ENCODE measurements at regions not wholly inside any gene's neighbourhood (a gene's known extent, or its start where the extent isn't known, plus 50 kb on each side); places are given as distances from the start of the nearest gene placed in this dataset.

GRCh38 chr7:12490940-12491339 is 79.6 kb upstream of the SCIN start:
- TF ChIP-seq CTCF (IDR thresholded peaks at IDR 0.05): no peak
- TF ChIP-seq POLR2A (IDR thresholded peaks at IDR 0.05): no peak
